HL-60 (cell line): ENCODE measurements at regions not wholly inside any gene's neighbourhood (a gene's known extent, or its start where the extent isn't known, plus 50 kb on each side); places are given as distances from the start of the nearest gene placed in this dataset.

Source experiments
- DNase-seq, 2 experiments: peaks; one replicate each; pipeline ENCODE4 v3.0.0-alpha.2; 2010 to 2020; ENCODE audit warnings: low read depth in 1 of 2, low spot score in 1 of 2
- H3K27ac ChIP-seq: fragments of 250-450 bp; sonication (Bioruptor Pico); replicated peaks from 2 replicates; pipeline ENCODE4 v1.5.1; 2020; ENCODE audit warnings: mild to moderate bottlenecking, moderate library complexity
- H3K27me3 ChIP-seq: fragments of 250-450 bp; sonication (Bioruptor Pico); 2 replicates; pipeline ENCODE4 v1.5.1; 2021; ENCODE audit warnings: mild to moderate bottlenecking, moderate library complexity; ENCODE audit not compliant: insufficient read depth, poor library complexity, severe bottlenecking
- H3K4me3 ChIP-seq: replicated peaks from 2 replicates; pipeline ENCODE4 v1.5.1; 2011; ENCODE audit warnings: mild to moderate bottlenecking, control low read depth, low read length; ENCODE audit not compliant: insufficient read depth
- CTCF ChIP-seq: IDR thresholded peaks from one replicate; pipeline ENCODE4 v1.5.1; 2011; ENCODE audit warnings: low read length, control low read depth, inconsistent platforms; ENCODE audit not compliant: insufficient read depth
- GABPA ChIP-seq: IDR thresholded peaks from 2 replicates; pipeline ENCODE4 v1.6.1; 2012; ENCODE audit warnings: low read depth
- POLR2AphosphoS5 ChIP-seq: IDR thresholded peaks from 2 replicates; pipeline ENCODE4 v1.6.1; 2012; ENCODE audit warnings: low read depth
- REST ChIP-seq: IDR thresholded peaks from 2 replicates; pipeline ENCODE4 v1.6.1; 2012; ENCODE audit warnings: low read depth; ENCODE audit not compliant: insufficient replicate concordance
- SPI1 ChIP-seq: IDR thresholded peaks from 2 replicates; pipeline ENCODE4 v1.6.1; 2012; ENCODE audit warnings: low read depth, mild to moderate bottlenecking, borderline replicate concordance

- no peak overlapping the region for H3K27ac ChIP-seq
- TF ChIP-seq SPI1: no peak
- TF ChIP-seq POLR2AphosphoS5: no peak
- TF ChIP-seq CTCF: no peak
- TF ChIP-seq GABPA: no peak
- no peak for TF ChIP-seq REST
- DNase-seq: no peak
- no peaks in the 10 kb centered on the region for H3K27me3 ChIP-seq
- no peak overlapping the region for H3K4me3 ChIP-seq
Measured at GRCh38 chr11:107276077-107276476, 181.5 kb downstream of the CWF19L2 start.

- DNase-seq: no peak
- no peaks in the 10 kb centered on the region for H3K27me3 ChIP-seq
- no peak for TF ChIP-seq SPI1
- TF ChIP-seq CTCF: no peak
- no peak for TF ChIP-seq GABPA
- no peak for TF ChIP-seq REST
- TF ChIP-seq POLR2AphosphoS5: no peak
- no peak overlapping the region for H3K27ac ChIP-seq
- H3K4me3 ChIP-seq: no peak overlapping the region
Measured at GRCh38 chr11:107275632-107276031, 182.0 kb downstream of the CWF19L2 start.

GRCh38 chr11:107274138-107274537 lies 183.5 kb downstream of the CWF19L2 start:
- no peak overlapping the region for H3K27ac ChIP-seq
- no peak overlapping the region for H3K4me3 ChIP-seq
- TF ChIP-seq CTCF (no peak), SPI1 (no peak), POLR2AphosphoS5 (no peak), GABPA (no peak), REST (no peak)
- DNase-seq: no peak
- H3K27me3 ChIP-seq: no peaks in the 10 kb centered on the region
